ENCODE measurements at regions not wholly inside any gene's neighbourhood (a gene's known extent, or its start where the extent isn't known, plus 50 kb on each side); places are given as distances from the start of the nearest gene placed in this dataset.

DNA sequence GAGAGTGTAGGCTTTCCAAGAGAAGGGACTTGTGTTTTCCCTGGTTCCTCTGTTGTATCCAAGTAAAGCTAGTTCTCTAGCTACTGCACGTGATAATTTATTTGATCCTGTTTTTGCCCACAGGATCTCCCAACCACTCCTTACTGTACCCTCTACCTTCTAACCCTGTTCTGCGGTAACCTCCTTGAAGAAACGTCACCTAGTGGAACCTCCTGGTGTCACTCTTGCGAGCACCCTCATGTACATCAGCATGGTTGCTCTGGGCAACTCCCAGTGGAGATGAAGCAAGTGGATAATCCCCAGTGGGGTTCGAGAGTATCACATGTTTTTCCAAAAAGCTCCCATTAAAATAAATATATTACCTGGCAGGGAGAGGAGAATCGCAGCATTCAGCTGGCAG, 108.9 kb upstream of the CLMP start:
- DNase-seq (ENCODE audit: low read depth), result peak; percentile 18
- TF ChIP-seq POLR2A (IDR thresholded peaks at IDR 0.05; ENCODE audit: extremely low read depth, insufficient read length), result no peak
- TF ChIP-seq, protein P1, sequence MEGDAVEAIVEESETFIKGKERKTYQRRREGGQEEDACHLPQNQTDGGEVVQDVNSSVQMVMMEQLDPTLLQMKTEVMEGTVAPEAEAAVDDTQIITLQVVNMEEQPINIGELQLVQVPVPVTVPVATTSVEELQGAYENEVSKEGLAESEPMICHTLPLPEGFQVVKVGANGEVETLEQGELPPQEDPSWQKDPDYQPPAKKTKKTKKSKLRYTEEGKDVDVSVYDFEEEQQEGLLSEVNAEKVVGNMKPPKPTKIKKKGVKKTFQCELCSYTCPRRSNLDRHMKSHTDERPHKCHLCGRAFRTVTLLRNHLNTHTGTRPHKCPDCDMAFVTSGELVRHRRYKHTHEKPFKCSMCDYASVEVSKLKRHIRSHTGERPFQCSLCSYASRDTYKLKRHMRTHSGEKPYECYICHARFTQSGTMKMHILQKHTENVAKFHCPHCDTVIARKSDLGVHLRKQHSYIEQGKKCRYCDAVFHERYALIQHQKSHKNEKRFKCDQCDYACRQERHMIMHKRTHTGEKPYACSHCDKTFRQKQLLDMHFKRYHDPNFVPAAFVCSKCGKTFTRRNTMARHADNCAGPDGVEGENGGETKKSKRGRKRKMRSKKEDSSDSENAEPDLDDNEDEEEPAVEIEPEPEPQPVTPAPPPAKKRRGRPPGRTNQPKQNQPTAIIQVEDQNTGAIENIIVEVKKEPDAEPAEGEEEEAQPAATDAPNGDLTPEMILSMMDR (IDR thresholded peaks at IDR 0.05; ENCODE audit: low read depth, low read length), result no peak
- H3K4me3 ChIP-seq (ENCODE audit: low read depth, low read length), result no peak overlapping the region

DNA sequence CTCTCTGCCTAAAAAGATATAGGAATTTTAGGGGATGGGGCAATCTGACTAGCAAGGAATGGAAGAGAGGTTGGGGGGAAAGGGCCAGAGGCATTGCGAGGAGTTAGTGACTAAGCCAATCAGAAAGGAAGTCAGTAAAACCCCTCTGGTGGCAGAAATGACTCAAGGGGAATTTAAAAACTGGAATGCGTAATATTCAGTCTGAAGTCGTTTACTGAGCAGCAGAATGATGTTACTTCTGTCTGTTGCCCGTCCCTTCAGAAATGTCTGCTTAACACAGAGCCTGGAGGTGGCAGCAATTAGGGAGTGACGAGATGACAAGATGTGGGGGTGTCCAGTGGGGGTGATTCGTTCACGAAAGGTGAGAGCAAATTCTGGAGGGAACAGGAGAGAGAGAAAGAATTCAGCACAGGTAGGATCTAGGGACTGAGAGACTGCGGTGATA, 107.7 kb upstream of the CLMP start:
- no peak overlapping the region for H3K4me3 ChIP-seq (ENCODE audit: low read depth, low read length)
- peak; percentile 46 for DNase-seq (ENCODE audit: low read depth)
- TF ChIP-seq, protein P1 (IDR thresholded peaks at IDR 0.05; ENCODE audit: low read depth, low read length), result no peak
- TF ChIP-seq POLR2A (IDR thresholded peaks at IDR 0.05; ENCODE audit: extremely low read depth, insufficient read length), result no peak
- no peak for TF ChIP-seq MYC (IDR thresholded peaks at IDR 0.05; ENCODE audit: low read depth, low read length)
- no peak for TF ChIP-seq MAX (IDR thresholded peaks at IDR 0.05; ENCODE audit: low read depth, low read length)

DNA sequence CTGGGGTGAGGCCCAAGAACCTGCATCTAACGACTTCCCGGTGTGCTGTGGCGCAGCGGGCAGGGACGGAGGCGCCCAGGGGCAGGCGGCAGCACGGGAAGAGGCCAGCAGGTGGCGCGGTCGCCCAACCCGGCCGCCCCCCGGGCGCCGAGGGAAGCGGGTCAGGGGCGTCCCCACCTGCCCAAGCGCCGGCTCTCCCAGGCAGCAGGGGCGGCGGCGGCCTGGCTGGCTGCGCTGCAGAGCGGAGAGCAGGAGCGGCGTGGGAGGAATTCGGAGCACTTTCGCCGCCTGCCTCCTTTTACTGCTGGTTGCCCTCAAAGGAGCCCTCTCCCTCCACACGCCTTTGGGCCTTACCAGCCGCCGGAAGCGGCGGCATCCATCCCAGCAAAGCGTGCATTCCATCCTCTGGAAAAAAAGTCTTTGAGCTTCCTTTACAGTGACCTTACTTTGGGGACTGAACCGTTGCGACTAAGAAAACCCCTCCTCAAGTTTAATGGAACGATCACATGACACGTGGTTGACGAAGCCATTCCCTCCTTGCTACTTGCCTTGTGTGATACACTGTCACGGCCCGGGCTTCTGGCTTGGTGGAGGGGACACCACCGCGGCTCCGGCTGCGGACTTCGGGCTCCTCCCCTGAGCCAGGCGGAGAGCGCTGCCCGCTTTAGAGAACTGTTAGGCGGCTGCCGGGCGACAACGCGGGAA, 106.8 kb upstream of the CLMP start:
- H3K4me3 ChIP-seq (ENCODE audit: low read depth, low read length), result peak overlapping the region; percentile 23
- peak; percentile 75 for DNase-seq (ENCODE audit: low read depth)
- no peak for TF ChIP-seq POLR2A (IDR thresholded peaks at IDR 0.05; ENCODE audit: extremely low read depth, insufficient read length)
- TF ChIP-seq, protein P1 (IDR thresholded peaks at IDR 0.05; ENCODE audit: low read depth, low read length), result peak; percentile 65

DNA sequence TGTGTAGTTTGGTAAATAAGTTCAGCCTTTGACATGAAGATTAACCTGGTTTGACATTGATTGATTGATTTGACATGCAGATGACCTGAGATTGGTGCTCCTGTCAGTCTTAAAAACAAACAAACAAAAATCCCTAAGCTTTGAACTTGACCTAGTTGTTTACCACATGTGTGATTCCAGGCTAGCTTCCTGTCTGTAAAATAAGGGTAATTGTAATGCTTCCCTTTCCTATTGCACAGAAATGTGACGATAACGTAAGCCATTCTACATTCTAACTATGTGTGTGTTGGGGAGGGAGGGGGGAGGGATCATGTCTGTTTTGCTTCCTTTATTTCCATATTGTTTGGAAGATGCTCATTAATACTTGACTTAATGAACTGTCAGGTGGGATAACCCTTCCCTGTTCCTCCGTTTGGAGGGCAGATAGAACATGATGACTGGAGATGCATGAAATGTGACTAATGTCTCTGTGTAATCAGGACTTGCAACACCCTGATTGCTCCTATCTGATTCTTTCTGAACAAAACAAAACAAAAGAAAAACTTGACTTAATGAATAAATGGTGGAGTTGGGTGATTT, 106.1 kb upstream of the CLMP start:
- peak; percentile 72 for DNase-seq (ENCODE audit: low read depth)
- H3K4me3 ChIP-seq (ENCODE audit: low read depth, low read length), result no peak overlapping the region
- no peak for TF ChIP-seq MAX (IDR thresholded peaks at IDR 0.05; ENCODE audit: low read depth, low read length)
- TF ChIP-seq, protein P1 (IDR thresholded peaks at IDR 0.05; ENCODE audit: low read depth, low read length), result no peak
- TF ChIP-seq POLR2A (IDR thresholded peaks at IDR 0.05; ENCODE audit: extremely low read depth, insufficient read length), result no peak
- TF ChIP-seq MYC (IDR thresholded peaks at IDR 0.05; ENCODE audit: low read depth, low read length), result no peak

DNA sequence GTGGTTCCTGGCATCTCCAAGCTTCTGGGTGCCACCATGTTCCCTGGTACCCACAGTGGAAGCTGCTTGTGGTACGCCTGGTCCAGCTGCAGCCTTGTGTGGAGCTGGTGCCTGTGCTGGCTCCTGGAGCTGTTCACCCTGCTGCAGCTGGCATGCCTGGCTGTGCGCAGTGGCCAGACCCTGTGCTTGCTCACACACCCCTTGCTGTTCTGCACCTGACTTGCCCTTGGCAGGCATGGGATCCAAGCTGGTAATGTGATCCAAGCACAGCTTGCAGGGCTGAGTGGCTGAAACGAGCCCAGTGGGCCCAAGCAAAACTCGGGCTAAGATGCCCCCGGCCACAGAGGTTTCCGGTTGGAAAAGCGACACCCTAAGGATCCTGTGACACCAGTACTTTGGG, 104.7 kb upstream of the CLMP start:
- DNase-seq (ENCODE audit: low read depth), result no peak
- TF ChIP-seq MAX (IDR thresholded peaks at IDR 0.05; ENCODE audit: low read depth, low read length), result no peak
- TF ChIP-seq, protein P1 (IDR thresholded peaks at IDR 0.05; ENCODE audit: low read depth, low read length), result no peak
- TF ChIP-seq POLR2A (IDR thresholded peaks at IDR 0.05; ENCODE audit: extremely low read depth, insufficient read length), result no peak
- TF ChIP-seq MYC (IDR thresholded peaks at IDR 0.05; ENCODE audit: low read depth, low read length), result no peak
- no peak overlapping the region for H3K4me3 ChIP-seq (ENCODE audit: low read depth, low read length)

Measured in NB4 (cell line).